NT2/D1 (cell line): ENCODE measurements at regions not wholly inside any gene's neighbourhood (a gene's known extent, or its start where the extent isn't known, plus 50 kb on each side); places are given as distances from the start of the nearest gene placed in this dataset.

ENCODE experiments used
- SUZ12 ChIP-seq: IDR thresholded peaks from 2 replicates; pipeline ENCODE4 v1.6.1; 2011; ENCODE audit not compliant: insufficient read length, insufficient read depth; ENCODE audit errors: extremely low read depth
- YY1 ChIP-seq: IDR thresholded peaks from 2 replicates; pipeline ENCODE4 v1.6.1; 2011; ENCODE audit not compliant: insufficient read length, insufficient read depth

DNA sequence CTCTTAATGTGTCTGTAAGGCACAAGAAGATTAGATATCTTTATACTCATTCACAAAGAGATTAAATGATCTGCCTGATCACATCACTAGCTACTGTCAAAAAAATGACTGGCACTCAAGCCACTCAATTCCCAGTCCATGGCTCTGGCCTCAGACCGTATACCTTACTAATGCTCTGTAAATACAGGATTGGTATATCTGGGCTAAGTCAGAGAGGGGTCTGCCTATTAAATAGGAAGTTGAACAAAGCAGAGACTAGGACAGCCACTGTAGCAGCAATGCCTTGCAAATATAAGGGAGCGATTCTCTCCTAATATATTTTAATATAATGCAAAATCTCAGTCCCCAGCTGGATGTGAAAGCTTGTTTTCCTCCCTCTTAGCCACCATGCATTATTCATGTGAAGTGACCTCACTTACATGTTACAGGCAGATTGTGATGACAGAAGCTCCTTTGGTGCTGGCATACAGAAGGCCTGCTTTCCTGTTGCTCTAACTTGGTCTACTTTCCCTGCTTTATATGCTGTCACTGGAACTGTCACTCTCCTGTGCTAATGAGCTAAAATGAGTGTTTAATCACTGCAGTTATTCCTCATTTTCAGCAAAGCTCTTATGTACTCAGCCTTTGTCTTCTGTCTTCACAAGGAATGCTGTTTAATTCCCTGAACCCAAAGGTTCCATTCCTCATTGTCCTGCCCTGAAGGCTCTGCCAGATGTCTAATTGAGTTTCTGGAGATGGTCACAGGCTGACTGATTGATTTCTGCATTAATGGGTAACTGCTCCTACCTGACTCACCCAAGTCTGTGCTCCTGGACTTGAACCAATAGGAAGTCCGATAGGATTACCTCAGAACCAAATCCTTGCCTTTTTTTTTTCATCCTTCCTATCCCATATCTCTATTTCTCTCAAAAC lies 578.2 kb downstream of the KLHL13 start:
- TF ChIP-seq YY1 (no peak), SUZ12 (no peak)
